Transverse colon (tissue), 4 donors: ENCODE measurements at regions not wholly inside any gene's neighbourhood (a gene's known extent, or its start where the extent isn't known, plus 50 kb on each side); places are given as distances from the start of the nearest gene placed in this dataset.

Source experiments
- EP300 ChIP-seq: sonication (generic); formaldehyde crosslinking; IDR thresholded peaks from one replicate; pipeline ENCODE4 v1.6.1; 2017; ENCODE audit warnings: antibody characterized with exemption, low read depth
- POLR2A ChIP-seq: fragments of 450-650 bp; IDR thresholded peaks from one replicate; pipeline ENCODE4 v1.6.1; 2016; ENCODE audit warnings: antibody characterized with exemption, mild to moderate bottlenecking, moderate library complexity
- POLR2AphosphoS5 ChIP-seq, 3 donors: sonication (generic); formaldehyde crosslinking; IDR thresholded peaks; one replicate each; pipeline ENCODE4 v1.6.1; 2016; ENCODE audit warnings: antibody characterized with exemption in 3 of 3
- TF ChIP-seq, protein P1 (sequence below), 5 experiments: fragments of 200-600 bp in 3 of 5; fragments of 450-650 bp in 2 of 5; sonication (generic) in 3 of 5; IDR thresholded peaks; 1 replicate in 2 of 5; 2 replicates in 3 of 5; pipeline ENCODE4 v1.5.1; 2016 to 2017; ENCODE audit warnings: antibody characterized with exemption in 5 of 5, inconsistent platforms in 3 of 5, mild to moderate bottlenecking in 2 of 5, moderate library complexity in 1 of 5

DNA sequence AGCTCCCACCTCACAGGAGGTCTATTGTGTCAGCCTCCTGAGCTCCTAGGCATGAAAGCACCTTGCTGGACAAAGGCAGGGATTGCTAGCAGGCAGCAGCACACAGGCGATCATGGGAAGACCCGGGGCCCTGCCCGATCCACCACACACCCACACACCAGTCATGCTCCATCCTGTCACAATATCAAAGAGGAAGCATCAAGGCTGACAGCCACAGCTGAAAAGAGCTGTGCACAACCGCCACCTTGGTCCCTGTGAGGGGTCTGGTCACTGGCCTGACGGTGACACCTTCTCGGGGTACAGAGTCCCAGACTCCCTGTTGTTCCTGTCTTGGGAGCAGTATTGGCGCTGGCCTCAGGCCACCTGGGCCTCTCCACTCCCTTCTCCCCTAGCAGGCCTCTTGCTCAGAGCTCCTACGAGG is 89.7 kb upstream of the RET start:
- TF ChIP-seq, protein P1, sequence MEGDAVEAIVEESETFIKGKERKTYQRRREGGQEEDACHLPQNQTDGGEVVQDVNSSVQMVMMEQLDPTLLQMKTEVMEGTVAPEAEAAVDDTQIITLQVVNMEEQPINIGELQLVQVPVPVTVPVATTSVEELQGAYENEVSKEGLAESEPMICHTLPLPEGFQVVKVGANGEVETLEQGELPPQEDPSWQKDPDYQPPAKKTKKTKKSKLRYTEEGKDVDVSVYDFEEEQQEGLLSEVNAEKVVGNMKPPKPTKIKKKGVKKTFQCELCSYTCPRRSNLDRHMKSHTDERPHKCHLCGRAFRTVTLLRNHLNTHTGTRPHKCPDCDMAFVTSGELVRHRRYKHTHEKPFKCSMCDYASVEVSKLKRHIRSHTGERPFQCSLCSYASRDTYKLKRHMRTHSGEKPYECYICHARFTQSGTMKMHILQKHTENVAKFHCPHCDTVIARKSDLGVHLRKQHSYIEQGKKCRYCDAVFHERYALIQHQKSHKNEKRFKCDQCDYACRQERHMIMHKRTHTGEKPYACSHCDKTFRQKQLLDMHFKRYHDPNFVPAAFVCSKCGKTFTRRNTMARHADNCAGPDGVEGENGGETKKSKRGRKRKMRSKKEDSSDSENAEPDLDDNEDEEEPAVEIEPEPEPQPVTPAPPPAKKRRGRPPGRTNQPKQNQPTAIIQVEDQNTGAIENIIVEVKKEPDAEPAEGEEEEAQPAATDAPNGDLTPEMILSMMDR (IDR thresholded peaks at IDR 0.05), result no peak
- TF ChIP-seq EP300 (no peak), POLR2AphosphoS5 (IDR thresholded peaks at IDR 0.05) (no peak), POLR2A (no peak)
